ENCODE measurements at regions not wholly inside any gene's neighbourhood (a gene's known extent, or its start where the extent isn't known, plus 50 kb on each side); places are given as distances from the start of the nearest gene placed in this dataset.
"Not testable (repeated sequence)": the region's sequence is repeated elsewhere in the genome, so short reads cannot be mapped to it uniquely, and the experiment has no call there.

DNA sequence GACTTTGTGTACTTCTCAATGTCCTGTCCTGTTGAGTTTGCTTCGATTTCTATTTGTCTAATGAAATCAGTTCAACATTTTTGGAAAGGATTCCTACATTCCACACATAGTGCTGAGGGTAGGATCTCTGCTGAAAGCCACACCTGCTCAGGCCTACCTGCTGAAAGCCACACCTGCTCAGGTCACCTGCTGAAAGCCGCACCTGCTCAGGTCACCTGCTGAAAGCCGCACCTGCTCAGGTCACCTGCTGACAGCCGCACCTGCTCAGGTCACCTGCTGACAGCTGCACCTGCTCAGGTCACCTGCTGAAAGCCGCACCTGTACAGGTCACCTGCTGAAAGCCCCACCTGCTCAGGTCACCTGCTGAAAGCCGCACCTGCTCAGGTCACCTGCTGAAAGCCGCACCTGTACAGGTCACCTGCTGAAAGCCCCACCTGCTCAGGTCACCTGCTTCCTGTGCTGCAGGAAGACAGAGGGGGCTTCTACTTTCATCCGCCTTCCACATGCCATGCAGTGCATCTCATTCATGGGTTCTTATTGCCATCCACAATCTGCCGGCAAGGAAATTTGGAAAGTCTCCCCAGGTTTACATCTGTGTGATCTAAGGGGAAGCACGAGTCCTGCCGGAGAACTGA, 340.3 kb downstream of the THBS2 start:
- DNase-seq (ENCODE audit: low read depth, low spot score) = not testable (repeated sequence)

DNA sequence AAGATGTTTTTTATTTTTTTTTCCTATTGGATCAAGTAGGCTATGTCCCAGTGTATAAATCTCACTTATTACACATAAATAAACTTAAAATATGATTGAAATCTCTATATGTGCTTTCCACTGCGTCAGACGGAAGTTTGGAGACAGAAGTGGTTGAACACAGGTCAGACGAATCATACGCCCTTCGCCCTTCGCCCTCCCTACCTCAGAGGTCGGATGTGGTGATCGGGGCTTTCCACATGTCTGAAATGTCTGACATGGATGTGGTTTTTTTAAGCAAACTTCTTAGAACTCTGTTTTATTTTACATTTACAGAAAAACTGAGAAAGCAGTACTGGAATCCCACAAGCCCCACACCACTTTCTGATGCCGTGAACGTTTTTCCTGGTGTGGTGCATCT, 344.4 kb downstream of the THBS2 start:
- no peak for DNase-seq (ENCODE audit: low read depth, low spot score)

- no peak for DNase-seq (ENCODE audit: low read depth, low spot score)
Observed at GRCh38 chr6:168908887-168909286, 344.8 kb downstream of the THBS2 start.

DNA sequence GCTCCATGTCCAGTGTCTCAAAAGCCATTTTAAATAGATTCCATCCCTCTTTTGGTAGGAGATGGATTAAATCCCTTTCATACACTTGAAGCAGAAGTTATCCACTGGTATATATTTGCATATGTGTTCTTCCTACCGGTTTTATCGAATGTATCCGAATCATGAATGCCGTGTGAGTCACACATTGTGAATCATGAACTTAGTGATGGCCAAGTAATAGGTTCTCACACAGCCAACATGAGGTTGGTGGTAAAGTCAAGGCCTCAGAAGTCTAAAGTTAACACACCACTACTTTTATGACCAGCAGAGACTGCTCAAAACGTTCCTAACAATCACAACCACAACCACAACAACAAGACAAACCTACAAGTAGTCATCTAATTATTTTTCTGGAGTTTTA, 345.5 kb downstream of the THBS2 start:
- DNase-seq (ENCODE audit: low read depth, low spot score) = no peak

DNA sequence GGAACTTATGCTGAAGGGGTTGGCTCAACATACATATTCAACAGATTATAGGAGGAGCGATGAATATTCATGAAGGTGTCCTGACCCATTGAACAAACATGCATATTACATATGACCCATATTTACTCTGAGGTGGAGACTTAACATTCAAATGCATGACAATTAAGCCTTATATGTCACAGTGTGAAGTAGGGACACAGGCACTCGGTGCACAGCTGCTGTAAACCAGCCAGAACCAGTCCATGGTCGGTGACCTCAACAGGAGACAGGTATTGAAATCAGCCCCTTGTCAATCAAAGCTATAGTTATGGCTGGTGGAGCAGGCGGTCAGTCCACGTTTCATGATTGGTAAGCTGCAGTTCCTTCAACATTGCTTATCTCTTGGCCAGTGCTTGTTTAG, 347.3 kb downstream of the THBS2 start:
- DNase-seq (ENCODE audit: low read depth, low spot score) = no peak

GRCh38 chr6:168905451-168906090, 348.1 kb downstream of the THBS2 start:
- no peak for DNase-seq (ENCODE audit: low read depth, low spot score)

- no peak for DNase-seq (ENCODE audit: low read depth, low spot score)
Observed at GRCh38 chr6:168903613-168904345, 349.9 kb downstream of the THBS2 start.

DNA sequence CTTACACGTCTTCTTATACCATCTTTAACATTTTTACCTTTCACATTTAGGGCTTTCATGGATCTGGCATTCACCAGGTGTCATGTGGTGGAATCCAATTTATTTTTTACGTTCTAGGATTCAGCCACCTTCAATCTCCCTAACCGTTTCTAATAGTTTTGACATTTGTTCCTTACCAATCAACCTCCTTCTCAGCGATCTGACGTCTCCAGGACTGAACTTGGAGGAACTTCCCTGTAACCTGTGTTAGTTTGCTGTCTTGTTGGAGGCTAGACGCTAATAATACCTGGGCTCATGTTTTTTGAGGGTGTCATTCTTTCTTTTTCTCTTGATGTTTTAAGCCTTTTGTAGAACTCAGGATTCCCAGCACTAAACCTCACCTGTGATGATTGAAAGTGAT, 351.6 kb downstream of the THBS2 start:
- no peak for DNase-seq (ENCODE audit: low read depth, low spot score)

GRCh38 chr6:168901076-168901475, 352.6 kb downstream of the THBS2 start:
- DNase-seq (ENCODE audit: low read depth, low spot score) = no peak

DNA sequence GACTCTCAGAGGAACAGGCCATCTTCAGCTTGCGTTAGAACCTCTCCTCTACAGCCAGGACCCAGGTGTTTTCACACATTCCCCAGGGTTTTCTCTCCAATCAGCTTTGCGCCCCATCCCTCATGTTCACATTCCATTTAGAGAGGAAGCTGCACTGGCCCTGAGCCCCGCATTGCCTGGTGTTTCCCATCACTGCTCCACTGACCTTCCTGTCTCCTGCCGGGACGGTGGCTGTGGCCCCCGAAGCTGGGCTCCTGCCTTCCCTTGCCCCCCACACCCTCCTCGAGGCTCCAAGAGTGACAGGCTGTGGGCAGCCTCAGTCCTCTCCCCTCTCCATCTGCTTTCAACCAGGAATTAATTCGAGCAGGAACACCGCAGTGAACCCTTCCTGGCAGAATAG, 357.3 kb downstream of the THBS2 start:
- DNase-seq (ENCODE audit: low read depth, low spot score) = no peak

GRCh38 chr6:168895102-168895812, 358.4 kb downstream of the THBS2 start:
- peak; percentile 10 for DNase-seq (ENCODE audit: low read depth, low spot score)

- no peak for DNase-seq (ENCODE audit: low read depth, low spot score)
Observed at GRCh38 chr6:168892031-168892430, 361.6 kb downstream of the THBS2 start.

GRCh38 chr6:168890981-168891365, 362.7 kb downstream of the THBS2 start:
- DNase-seq (ENCODE audit: low read depth, low spot score) = no peak

DNA sequence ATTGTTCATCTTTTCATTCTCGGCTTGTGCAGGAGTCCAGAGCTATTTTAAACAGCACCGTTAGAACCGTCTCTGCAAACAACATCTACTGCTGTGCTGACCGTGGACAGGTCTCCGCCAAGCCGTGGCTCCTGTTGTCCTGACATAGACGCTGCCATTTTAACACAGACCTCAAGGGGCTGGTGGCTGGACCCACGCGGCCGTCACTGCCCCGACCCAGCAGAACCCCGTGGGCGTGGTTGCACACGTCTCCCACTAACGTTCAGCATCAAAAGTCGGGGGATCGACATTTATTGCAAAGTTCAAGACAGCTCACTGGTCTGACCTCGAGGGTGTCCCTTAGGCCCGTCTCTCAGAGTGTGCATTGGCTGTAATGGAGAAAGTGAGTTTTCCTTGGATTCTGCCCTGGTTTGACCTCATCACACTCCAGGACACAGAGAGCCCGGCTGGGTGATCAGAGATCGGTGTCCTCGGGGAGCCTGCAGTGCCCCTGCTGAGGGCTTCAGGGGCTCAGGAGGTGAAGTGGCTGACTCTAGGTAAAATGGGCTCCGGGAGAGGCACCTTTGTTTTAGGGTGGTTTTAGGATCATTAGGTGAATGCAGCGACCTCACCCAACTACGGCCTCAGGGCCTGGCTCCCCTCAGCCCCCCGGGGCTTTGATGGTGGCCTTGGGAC, 363.2 kb downstream of the THBS2 start:
- DNase-seq (ENCODE audit: low read depth, low spot score) = no peak

DNA sequence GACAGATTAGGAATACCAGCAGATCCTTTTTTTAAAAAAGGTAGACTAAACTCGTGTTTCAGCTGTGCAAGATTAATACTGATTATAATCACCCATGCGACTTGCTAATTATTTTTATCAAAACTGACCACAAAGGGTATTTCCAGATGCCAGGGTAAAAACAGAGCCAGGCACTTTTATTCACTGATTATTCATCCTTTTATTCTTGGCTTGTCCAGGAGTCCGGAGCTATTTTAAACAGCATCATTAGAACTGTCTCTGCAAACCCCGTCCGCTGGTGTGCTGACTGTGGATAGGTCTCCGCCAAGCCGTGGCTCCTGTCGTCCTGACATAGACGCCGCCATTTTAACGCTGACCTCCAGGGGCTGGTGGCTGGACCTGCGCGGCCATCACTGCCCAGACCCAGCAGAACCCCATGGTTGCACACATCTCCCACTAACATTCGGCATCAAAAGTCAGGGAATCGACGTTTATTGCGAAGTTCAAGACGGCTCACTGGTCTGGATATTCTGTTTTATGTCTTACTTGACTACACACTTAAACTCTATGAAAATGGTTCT, 364.8 kb downstream of the THBS2 start:
- no peak for DNase-seq (ENCODE audit: low read depth, low spot score)

DNA sequence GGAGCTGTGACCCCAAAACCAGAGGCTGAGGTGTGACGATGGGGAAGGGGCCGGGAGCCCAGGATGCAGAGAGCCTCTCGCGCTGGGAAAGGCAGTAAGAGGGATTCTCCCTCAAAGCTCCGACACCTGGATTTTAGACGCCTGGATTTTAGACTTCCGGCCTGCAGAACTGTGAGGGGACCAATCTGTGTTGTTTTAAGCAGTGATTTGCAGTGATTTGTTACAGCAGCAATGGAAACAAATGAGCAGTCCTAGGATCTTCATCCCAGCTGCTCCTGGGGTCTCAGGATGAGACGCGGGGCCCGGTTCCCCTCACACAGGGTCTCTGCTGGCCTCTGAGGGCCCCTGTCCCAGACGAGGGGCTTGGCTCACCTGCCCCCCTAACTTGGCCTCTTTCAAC, 365.5 kb downstream of the THBS2 start:
- DNase-seq (ENCODE audit: low read depth, low spot score) = no peak

- DNase-seq (ENCODE audit: low read depth, low spot score) = no peak
Observed at GRCh38 chr6:168887621-168888020, 366.0 kb downstream of the THBS2 start.

- DNase-seq (ENCODE audit: low read depth, low spot score) = no peak
Observed at GRCh38 chr6:168886964-168887363, 366.7 kb downstream of the THBS2 start.

DNA sequence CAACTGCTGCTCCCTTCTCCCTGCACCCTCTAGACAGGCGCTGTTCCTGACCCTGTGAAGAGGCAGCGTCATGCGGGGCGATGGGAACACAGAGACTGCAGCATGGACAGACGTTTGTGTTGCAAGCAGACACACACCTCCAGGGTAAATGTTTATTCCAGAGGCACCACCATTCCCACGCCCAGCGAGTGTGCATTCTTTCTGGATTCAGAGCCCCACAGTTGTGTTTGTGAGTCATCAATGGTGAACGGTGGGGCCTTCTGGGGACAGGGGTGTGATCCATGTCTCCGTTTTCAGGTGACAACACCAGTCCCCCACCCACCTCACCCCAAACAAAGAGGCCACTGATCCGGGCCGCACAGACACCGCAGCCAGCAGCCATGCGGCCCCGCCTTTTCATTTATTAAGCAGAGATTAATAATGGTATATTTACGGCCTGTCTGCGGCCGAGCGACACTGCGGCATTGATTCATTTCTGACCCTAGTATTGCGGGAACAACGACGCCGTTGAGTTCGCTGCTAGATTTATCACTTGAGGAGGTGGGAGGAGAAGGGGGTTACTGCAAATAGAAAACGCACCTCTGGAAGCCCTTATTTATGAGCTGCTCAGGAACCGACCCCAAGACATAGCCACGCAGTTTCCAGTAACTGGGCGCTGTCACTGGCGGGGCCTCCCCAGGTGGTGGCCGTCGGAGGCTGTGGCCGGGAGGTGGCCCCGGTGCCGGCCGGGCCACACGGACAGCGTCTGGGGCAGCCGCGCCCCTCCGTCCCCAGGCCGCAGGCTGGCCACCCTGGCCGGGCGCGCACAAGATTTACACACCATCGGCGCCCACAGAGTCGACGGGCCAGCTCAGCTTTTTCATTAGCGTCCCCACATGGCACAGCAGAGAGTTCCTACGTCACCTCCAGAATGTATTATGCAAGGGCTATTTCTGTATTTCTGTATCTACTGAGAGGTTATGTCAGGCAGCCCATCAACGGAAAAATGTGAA, 367.6 kb downstream of the THBS2 start:
- no peak for DNase-seq (ENCODE audit: low read depth, low spot score)

GRCh38 chr6:168885196-168885595, 368.4 kb downstream of the THBS2 start:
- DNase-seq (ENCODE audit: low read depth, low spot score) = no peak
